HFFc6 (cell line): ENCODE measurements at regions not wholly inside any gene's neighbourhood (a gene's known extent, or its start where the extent isn't known, plus 50 kb on each side); places are given as distances from the start of the nearest gene placed in this dataset.

Experiments used
- DNase-seq: peaks from one replicate; pipeline ENCODE4 v3.0.0-alpha.2; 2018
- H3K27ac Mint-ChIP-seq: 2 replicates; pipeline ENCODE4 v1.8.0; 2020; ENCODE audit warnings: mild to moderate bottlenecking, mixed read lengths
- H3K27me3 Mint-ChIP-seq: 2 replicates; pipeline ENCODE4 v1.8.0; 2021; ENCODE audit warnings: mild to moderate bottlenecking, moderate library complexity, mixed read lengths; ENCODE audit not compliant: insufficient read depth
- H3K36me3 Mint-ChIP-seq: 2 replicates; pipeline ENCODE4 v1.8.0; 2021; ENCODE audit warnings: low read depth, mixed read lengths
- H3K4me1 Mint-ChIP-seq: 2 replicates; pipeline ENCODE4 v1.8.0; 2020; ENCODE audit warnings: low read depth, mixed read lengths
- H3K4me3 Mint-ChIP-seq: 2 replicates; pipeline ENCODE4 v1.8.0; 2020; ENCODE audit warnings: mild to moderate bottlenecking, moderate library complexity, mixed read lengths
- H3K9me3 Mint-ChIP-seq: 2 replicates; pipeline ENCODE4 v1.8.0; 2020; ENCODE audit warnings: mild to moderate bottlenecking, mixed read lengths
- TF ChIP-seq, protein P1 (sequence below): fragments of 200-600 bp; sonication (generic); IDR thresholded peaks from 2 replicates; pipeline ENCODE4 v1.5.0; 2021; ENCODE audit warnings: antibody characterized with exemption, mild to moderate bottlenecking

DNA sequence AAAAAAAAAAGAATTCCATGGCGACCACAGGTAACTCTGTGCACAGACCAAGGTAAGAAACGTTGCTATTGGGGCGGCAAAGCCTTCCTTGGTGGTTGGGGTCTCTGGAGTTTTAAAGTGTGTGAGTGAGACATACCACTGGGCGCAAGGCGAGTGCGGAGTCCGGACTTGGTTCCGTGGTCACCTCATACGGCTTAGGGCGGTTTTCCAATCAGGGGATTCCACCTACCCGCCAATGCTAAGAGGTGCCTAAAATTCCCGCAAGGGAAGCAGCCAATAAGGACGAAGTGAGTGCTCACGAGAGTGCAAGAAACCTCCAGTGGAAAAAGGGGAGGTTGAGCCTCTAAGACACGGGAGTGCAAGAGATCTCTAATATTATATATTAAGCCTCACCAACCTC lies 68.6 kb upstream of the PRSS16 start:
- TF ChIP-seq, protein P1, sequence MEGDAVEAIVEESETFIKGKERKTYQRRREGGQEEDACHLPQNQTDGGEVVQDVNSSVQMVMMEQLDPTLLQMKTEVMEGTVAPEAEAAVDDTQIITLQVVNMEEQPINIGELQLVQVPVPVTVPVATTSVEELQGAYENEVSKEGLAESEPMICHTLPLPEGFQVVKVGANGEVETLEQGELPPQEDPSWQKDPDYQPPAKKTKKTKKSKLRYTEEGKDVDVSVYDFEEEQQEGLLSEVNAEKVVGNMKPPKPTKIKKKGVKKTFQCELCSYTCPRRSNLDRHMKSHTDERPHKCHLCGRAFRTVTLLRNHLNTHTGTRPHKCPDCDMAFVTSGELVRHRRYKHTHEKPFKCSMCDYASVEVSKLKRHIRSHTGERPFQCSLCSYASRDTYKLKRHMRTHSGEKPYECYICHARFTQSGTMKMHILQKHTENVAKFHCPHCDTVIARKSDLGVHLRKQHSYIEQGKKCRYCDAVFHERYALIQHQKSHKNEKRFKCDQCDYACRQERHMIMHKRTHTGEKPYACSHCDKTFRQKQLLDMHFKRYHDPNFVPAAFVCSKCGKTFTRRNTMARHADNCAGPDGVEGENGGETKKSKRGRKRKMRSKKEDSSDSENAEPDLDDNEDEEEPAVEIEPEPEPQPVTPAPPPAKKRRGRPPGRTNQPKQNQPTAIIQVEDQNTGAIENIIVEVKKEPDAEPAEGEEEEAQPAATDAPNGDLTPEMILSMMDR, result no peak
- peak overlapping the region; percentile 98 for H3K4me3 Mint-ChIP-seq
- H3K36me3 Mint-ChIP-seq, result no peaks in the 10 kb centered on the region
- DNase-seq, result no peak
- peak overlapping the region; percentile 97; the same call in 1 of the 2 replicates for H3K27ac Mint-ChIP-seq
- peaks cover 24% of the 10 kb centered on the region for H3K4me1 Mint-ChIP-seq
- H3K9me3 Mint-ChIP-seq, result no peaks in the 10 kb centered on the region
- H3K27me3 Mint-ChIP-seq, result peaks cover 16% of the 10 kb centered on the region

DNA sequence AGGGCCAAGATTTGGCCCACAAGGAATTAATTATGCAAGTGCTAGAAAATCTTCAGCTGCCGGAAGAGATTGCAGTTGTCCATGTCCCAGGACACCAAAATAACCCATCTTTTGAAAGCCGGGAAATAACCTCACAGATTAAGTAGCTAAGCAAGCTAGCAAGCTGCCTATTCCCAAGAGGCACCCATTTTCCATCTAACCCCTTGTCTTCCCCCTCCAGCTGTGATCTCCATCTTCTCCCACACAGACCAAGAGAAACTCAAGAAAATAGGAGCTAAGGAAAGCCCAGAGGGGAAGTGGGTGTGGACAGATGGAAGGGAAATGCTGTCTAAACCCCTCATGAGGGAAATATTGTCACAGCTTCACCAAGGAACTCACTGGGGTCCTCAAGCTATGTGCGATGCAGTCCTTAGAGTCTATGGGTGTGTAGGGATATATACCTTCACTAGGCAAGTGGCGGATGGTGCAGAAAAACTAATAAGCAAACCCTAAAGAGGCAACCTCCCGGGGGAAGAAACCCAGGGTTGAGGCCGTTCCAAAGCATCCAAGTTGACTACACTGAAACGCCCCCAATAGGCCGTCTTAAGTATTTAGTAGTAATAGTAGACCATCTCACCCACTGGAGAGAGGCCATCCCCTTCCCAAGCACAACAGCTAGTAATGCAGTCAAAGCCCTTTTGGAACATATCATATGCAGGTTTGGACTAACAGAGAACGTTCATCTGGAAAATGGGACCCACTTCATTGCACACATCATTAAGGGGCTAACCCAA lies 64.3 kb upstream of the PRSS16 start:
- Mint-ChIP-seq H3K4me1 (peaks cover 23% of the 10 kb centered on the region), H3K27ac (no peak overlapping the region), H3K4me3 (no peak overlapping the region), H3K9me3 (no peaks in the 10 kb centered on the region), H3K27me3 (peaks cover 16% of the 10 kb centered on the region), H3K36me3 (no peaks in the 10 kb centered on the region)
- TF ChIP-seq, protein P1, result no peak
- DNase-seq, result no peak

DNA sequence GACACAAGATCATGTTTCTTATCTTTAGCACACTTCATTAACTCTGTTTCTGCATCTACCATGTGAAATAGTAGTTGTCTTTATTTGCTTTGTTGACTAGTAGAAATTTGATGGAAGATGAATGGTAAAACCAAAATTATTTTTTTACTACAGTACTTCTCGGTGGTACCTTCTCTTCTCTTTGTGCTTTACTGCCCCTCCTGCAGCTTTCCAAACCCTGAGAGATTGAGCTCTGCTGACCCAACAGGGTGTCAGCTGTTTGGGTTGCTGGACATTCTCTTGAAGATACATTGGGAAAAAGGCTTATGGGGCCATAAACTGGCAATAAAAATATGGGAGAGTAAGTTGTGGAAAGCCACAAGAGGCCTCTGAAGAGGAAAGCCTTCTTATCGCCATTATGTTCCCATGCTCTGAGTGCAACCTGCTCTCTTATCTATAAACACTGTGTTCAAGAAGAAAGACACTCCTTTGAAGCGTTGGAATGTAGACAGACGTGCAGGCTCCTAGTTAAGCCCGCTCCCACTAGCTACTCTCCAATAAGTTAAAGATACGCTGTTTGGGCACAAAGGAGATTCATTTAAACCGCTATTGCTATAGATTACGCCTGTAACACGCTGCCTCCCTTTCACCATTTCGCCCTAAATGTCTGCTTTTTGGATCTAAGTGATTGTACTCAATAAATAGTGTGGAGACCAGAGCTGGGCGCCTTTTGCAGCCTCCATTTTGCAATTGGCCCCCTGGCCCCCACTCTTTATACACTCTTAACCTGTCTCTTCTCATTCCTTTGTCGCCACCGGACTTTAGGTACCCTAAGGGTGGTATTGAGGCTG lies 60.1 kb upstream of the PRSS16 start:
- peak overlapping the region; percentile 96 for H3K4me3 Mint-ChIP-seq

DNA sequence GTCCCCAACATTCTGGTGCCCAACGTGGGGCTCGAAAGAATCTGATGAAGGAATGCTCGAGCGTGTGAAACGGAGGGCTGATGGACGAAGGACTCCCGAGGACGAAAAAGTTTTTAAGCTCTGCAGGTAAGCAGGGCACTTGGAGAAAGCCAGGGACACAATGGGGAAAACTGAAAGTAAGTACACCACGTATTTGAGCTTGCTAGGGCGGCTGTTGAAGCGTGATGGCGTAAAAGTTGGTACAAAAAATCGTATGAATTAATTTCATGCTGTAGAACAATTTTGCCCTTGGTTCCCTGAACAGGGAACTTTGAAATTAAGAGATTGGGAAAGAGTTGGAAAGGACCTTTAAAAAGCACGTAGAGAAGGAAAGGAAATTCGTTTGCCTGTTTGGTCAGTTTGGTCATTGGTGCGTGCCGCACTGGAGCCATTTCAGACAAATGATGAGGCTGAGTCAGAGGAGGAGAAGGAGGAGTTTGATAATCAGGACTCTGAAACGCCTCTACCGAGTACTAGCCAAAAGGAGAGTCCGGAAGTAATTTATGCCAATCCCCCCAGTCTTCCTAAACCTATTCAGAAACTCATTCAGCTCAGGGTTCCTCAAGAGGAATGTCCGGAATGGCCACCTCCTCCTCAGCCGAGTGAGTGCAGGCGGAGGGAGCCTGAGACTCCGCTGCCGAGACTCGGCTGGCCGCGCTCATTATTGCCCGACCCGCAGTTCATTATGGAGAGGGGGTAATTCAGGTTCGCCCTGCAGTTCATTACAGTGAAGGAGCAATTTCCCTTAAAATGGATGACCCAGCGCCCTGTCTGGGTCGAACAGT lies 59.2 kb upstream of the PRSS16 start:
- peak overlapping the region; percentile 94 for H3K27ac Mint-ChIP-seq
- peak; percentile 81 for DNase-seq
- peaks cover 16% of the 10 kb centered on the region for H3K4me1 Mint-ChIP-seq
- H3K4me3 Mint-ChIP-seq, result peak overlapping the region; percentile 96
- no peaks in the 10 kb centered on the region for H3K9me3 Mint-ChIP-seq
- peaks cover 8% of the 10 kb centered on the region for H3K27me3 Mint-ChIP-seq
- TF ChIP-seq, protein P1, result no peak
- no peaks in the 10 kb centered on the region for H3K36me3 Mint-ChIP-seq

More for the DNA sequence above, 60.1 kb upstream of the PRSS16 start:
- Mint-ChIP-seq H3K27me3 (peaks cover 8% of the 10 kb centered on the region), H3K36me3 (no peaks in the 10 kb centered on the region), H3K4me1 (peaks cover 22% of the 10 kb centered on the region), H3K9me3 (no peaks in the 10 kb centered on the region), H3K27ac (peak overlapping the region; percentile 94)
- TF ChIP-seq, protein P1, result no peak
- DNase-seq, result no peak

DNA sequence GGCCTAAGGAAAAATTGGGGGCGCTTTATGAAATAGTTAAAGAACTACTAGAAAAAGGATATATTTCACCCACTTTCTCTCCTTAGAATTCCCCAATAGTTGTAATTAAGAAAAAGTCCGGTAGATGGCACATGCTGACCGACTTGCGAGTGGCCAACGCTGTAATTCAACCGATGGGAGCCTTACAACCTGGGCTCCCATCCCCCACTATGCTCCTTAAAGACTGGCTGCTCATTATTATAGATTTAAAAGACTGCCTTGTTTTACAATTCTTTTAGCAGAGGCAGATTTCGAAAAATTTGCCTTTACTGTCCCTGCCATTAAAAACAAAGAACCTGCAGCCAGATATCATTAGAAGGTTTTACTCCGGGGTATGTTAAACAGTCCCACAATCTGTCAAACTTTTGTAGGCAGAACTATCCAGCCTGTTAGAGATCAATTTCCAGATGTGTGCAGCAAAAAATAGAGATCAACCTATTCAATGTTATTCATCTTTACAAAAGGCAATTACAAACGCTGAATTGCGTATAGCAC lies 58.5 kb upstream of the PRSS16 start:
- H3K36me3 Mint-ChIP-seq, result no peaks in the 10 kb centered on the region
- no peaks in the 10 kb centered on the region for H3K9me3 Mint-ChIP-seq
- peak; percentile 79 for DNase-seq
- TF ChIP-seq, protein P1, result peak; percentile 88
- peak overlapping the region; percentile 94 for H3K27ac Mint-ChIP-seq
- peaks cover 3% of the 10 kb centered on the region for H3K27me3 Mint-ChIP-seq
- peak overlapping the region; percentile 96 for H3K4me3 Mint-ChIP-seq
- peaks cover 16% of the 10 kb centered on the region for H3K4me1 Mint-ChIP-seq
